HEK293 (cell line): ENCODE measurements at regions not wholly inside any gene's neighbourhood (a gene's known extent, or its start where the extent isn't known, plus 50 kb on each side); places are given as distances from the start of the nearest gene placed in this dataset.
A peak's percentile ranks its signal among the peaks of the same experiment; 100 is the strongest.

ENCODE experiments used
- CTCF ChIA-PET: fragments of 350-600 bp; formaldehyde crosslinking; extraction: SDS; loops from one replicate; lab custom pipeline; 2021; ENCODE audit warnings: antibody characterized with exemption; lab: Yijun Ruan, JAX
- POLR2A ChIA-PET: fragments of 300-600 bp; formaldehyde crosslinking; extraction: SDS; loops from one replicate; lab custom pipeline; 2020; ENCODE audit warnings: antibody characterized with exemption, inconsistent platforms; lab: Yijun Ruan, JAX
- H3K27ac ChIP-seq: fragments of 200-500 bp; sonication (Bioruptor generic); 2 replicates; pipeline ENCODE4 v1.5.1; 2014; ENCODE audit warnings: low read depth, low read length, control low read depth, inconsistent platforms; ENCODE audit errors: extremely low read depth
- H3K36me3 ChIP-seq, 2 experiments: fragments of 200-500 bp in 1 of 2; sonication (Bioruptor generic) in 1 of 2; 1 replicate in 1 of 2; 2 replicates in 1 of 2; pipeline ENCODE4 v1.5.1; 2014 to 2017; ENCODE audit warnings: inconsistent platforms in 2 of 2, low read length in 2 of 2; ENCODE audit not compliant: control insufficient read depth in 2 of 2, insufficient read depth in 1 of 2
- H3K4me1 ChIP-seq: fragments of 200-500 bp; sonication (Bioruptor generic); 2 replicates; pipeline ENCODE4 v1.5.1; 2014; ENCODE audit warnings: mild to moderate bottlenecking, low read length, inconsistent platforms; ENCODE audit not compliant: control insufficient read depth, insufficient read depth
- H3K4me3 ChIP-seq: 2 replicates; pipeline ENCODE4 v1.5.1; 2011; ENCODE audit warnings: low read depth, mild to moderate bottlenecking, control low read depth, low read length, moderate library complexity
- H3K9me3 ChIP-seq: fragments of 200-500 bp; sonication (Bioruptor generic); 2 replicates; pipeline ENCODE4 v1.5.1; 2014; ENCODE audit warnings: low read depth, low read length, inconsistent platforms; ENCODE audit not compliant: control insufficient read depth, insufficient read depth
- BCL6B ChIP-seq: fragments of 450-650 bp; formaldehyde crosslinking; IDR thresholded peaks from 2 replicates; pipeline ENCODE4 v1.5.1; 2017; ENCODE audit warnings: missing biosample characterization, missing genetic modification characterization
- HOXD13 ChIP-seq: sonication (generic); formaldehyde crosslinking; IDR thresholded peaks from 2 replicates; pipeline ENCODE4 v1.8.0; 2022; ENCODE audit warnings: missing genetic modification reagents, borderline replicate concordance
- KLF17 ChIP-seq: fragments of 450-650 bp; formaldehyde crosslinking; IDR thresholded peaks from 2 replicates; pipeline ENCODE4 v1.5.1; 2016; ENCODE audit warnings: missing biosample characterization, missing genetic modification characterization
- OSR2 ChIP-seq: fragments of 450-650 bp; formaldehyde crosslinking; IDR thresholded peaks from 2 replicates; pipeline ENCODE4 v1.5.1; 2016; ENCODE audit warnings: missing biosample characterization, missing genetic modification characterization
- PRDM6 ChIP-seq: fragments of 450-650 bp; formaldehyde crosslinking; IDR thresholded peaks from 2 replicates; pipeline ENCODE4 v1.5.1; 2017; ENCODE audit warnings: missing biosample characterization, missing genetic modification characterization
- SP7 ChIP-seq: fragments of 450-650 bp; formaldehyde crosslinking; IDR thresholded peaks from 2 replicates; pipeline ENCODE4 v1.5.1; 2016; ENCODE audit warnings: missing biosample characterization, missing genetic modification characterization
- ZEB2 ChIP-seq: fragments of 450-650 bp; formaldehyde crosslinking; IDR thresholded peaks from 2 replicates; pipeline ENCODE4 v1.5.1; 2016; ENCODE audit warnings: missing biosample characterization, missing genetic modification characterization
- ZIC2 ChIP-seq: fragments of 450-650 bp; formaldehyde crosslinking; IDR thresholded peaks from 2 replicates; pipeline ENCODE4 v1.5.1; 2016; ENCODE audit warnings: missing biosample characterization, missing genetic modification characterization
- ZNF140 ChIP-seq: fragments of 450-650 bp; formaldehyde crosslinking; IDR thresholded peaks from 2 replicates; pipeline ENCODE4 v1.5.1; 2016; ENCODE audit warnings: missing biosample characterization, missing genetic modification characterization
- ZNF148 ChIP-seq: fragments of 450-650 bp; formaldehyde crosslinking; IDR thresholded peaks from 2 replicates; pipeline ENCODE4 v1.5.0; 2017; ENCODE audit warnings: missing biosample characterization, missing genetic modification characterization, borderline replicate concordance
- ZNF366 ChIP-seq: fragments of 450-650 bp; formaldehyde crosslinking; conservative IDR thresholded peaks from 2 replicates; pipeline ENCODE4 v1.5.1; 2016; ENCODE audit warnings: missing biosample characterization, missing genetic modification characterization
- ZNF529 ChIP-seq: fragments of 450-650 bp; formaldehyde crosslinking; IDR thresholded peaks from 2 replicates; pipeline ENCODE4 v1.5.1; 2017; ENCODE audit warnings: missing genetic modification characterization, missing biosample characterization; ENCODE audit not compliant: insufficient replicate concordance
- ZNF548 ChIP-seq: fragments of 450-650 bp; formaldehyde crosslinking; IDR thresholded peaks from 2 replicates; pipeline ENCODE4 v1.5.1; 2016; ENCODE audit warnings: missing biosample characterization, missing genetic modification characterization
- ZNF549 ChIP-seq: fragments of 450-650 bp; IDR thresholded peaks from 2 replicates; pipeline ENCODE4 v1.5.1; 2018; ENCODE audit warnings: missing biosample characterization, missing genetic modification characterization, mild to moderate bottlenecking, inconsistent platforms, moderate library complexity
- ZNF645 ChIP-seq: fragments of 450-650 bp; formaldehyde crosslinking; IDR thresholded peaks from 2 replicates; pipeline ENCODE4; 2016; ENCODE audit warnings: missing biosample characterization, missing genetic modification characterization
- ZNF670 ChIP-seq: fragments of 450-650 bp; formaldehyde crosslinking; IDR thresholded peaks from 2 replicates; pipeline ENCODE4 v1.5.1; 2016; ENCODE audit warnings: missing biosample characterization, missing genetic modification characterization, low read depth
- ZNF692 ChIP-seq: fragments of 450-650 bp; formaldehyde crosslinking; IDR thresholded peaks from 2 replicates; pipeline ENCODE4 v1.5.1; 2016; ENCODE audit warnings: missing biosample characterization, missing genetic modification characterization
- ZNF768 ChIP-seq: fragments of 450-650 bp; formaldehyde crosslinking; IDR thresholded peaks from 2 replicates; pipeline ENCODE4 v1.5.1; 2018; ENCODE audit warnings: missing biosample characterization, mild to moderate bottlenecking, missing genetic modification characterization
- ZNF785 ChIP-seq: fragments of 450-650 bp; formaldehyde crosslinking; IDR thresholded peaks from 2 replicates; pipeline ENCODE4 v1.5.1; 2016; ENCODE audit warnings: missing biosample characterization, missing genetic modification characterization

GRCh38 chr2:58906081-58906645 lies 665.0 kb upstream of the FANCL start (continued):
- TF ChIP-seq ZNF692 (tag by site-specific recombination) (peak; percentile 54; the same call in 1 of the 2 replicates), ZEB2 (tag by site-specific recombination) (no peak), ZNF548 (no peak), ZNF140 (no peak), SP7 (tag by site-specific recombination) (no peak), PRDM6 (tag by site-specific recombination) (peak; percentile 71), HOXD13 (peak; percentile 59; the same call in 1 of the 2 replicates), BCL6B (peak; percentile 63; the same call in 1 of the 2 replicates), ZNF148 (no peak)
- TF ChIP-seq, all 188 proteins: peak for 20

- H3K9me3 ChIP-seq = no peaks in the 10 kb centered on the region
- POLR2A ChIA-PET = interaction anchor here (0.5 kb wide), 1 partner anchor 11 kb away, joined by 3 read pairs; no protein-coding TSS in a partner anchor
- TF ChIP-seq OSR2 (tag by site-specific recombination) (no peak), ZIC2 (tag by site-specific recombination) (no peak), ZNF670 (tag by site-specific recombination) (no peak), ZNF529 (tag by site-specific recombination) (no peak), ZNF549 (no peak), ZNF645 (tag by site-specific recombination) (no peak), ZNF140 (no peak), ZNF768 (tag by site-specific recombination) (no peak), KLF17 (tag by site-specific recombination) (no peak), ZNF785 (tag by site-specific recombination) (no peak), ZNF366 (no peak)
- TF ChIP-seq, all 188 proteins: peak for 0
- CTCF ChIA-PET = interaction anchor here (0.6 kb wide), 1 partner anchor 1017 kb away, joined by 3 read pairs; no protein-coding TSS in a partner anchor
- no peak overlapping the region for H3K4me3 ChIP-seq
- H3K27ac ChIP-seq = no peak overlapping the region
- H3K4me1 ChIP-seq = peaks cover 5% of the 10 kb centered on the region; the same call in 1 of the 2 replicates
- no peaks in the 10 kb centered on the region for H3K36me3 ChIP-seq
These were observed 663.0 kb upstream of the FANCL start for GRCh38 chr2:58904095-58904494.
